ENCODE measurements at regions not wholly inside any gene's neighbourhood (a gene's known extent, or its start where the extent isn't known, plus 50 kb on each side); places are given as distances from the start of the nearest gene placed in this dataset.

DNA sequence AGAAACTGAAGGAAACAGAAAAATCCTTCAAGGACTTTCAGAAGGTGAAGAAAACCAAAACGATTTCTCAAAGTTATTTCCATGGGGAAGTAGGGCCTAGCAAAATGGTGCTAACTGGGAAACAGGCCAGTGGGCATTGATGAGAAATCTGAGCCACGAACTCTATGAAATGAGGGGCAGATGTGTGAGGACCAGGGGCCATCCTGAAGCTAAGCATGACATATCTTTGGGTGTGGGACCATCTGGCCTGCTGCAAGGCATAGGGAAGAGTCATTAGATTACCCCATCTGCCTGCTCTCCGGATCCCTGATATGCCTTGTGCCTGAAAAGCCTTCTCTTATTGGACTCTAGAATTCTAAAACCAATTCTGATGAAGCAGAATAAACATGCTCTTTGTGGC is 143.8 kb downstream of the PALM2AKAP2 start:
- WGBS, 2 experiments = 93 to 94% methylated on average over 3 of the region's 3 CpGs
- Histone ChIP-seq H3K9me3 (ENCODE audit: control insufficient read depth, low read length) (no peaks in the 10 kb centered on the region), H3K27me3 (ENCODE audit: control insufficient read depth, insufficient read depth, low read length, poor library complexity, severe bottlenecking) (no peaks in the 10 kb centered on the region), H3K27ac (ENCODE audit: insufficient read depth, low read depth, low read length, poor library complexity, severe bottlenecking) (no peak overlapping the region), H3K4me3 (ENCODE audit: insufficient read depth, low read depth, low read length) (no peak overlapping the region), H3K4me1 (ENCODE audit: control insufficient read depth, insufficient read depth, low read length) (no peaks in the 10 kb centered on the region), H3K36me3 (ENCODE audit: control insufficient read depth, insufficient read depth, low read length) (no peaks in the 10 kb centered on the region)

DNA sequence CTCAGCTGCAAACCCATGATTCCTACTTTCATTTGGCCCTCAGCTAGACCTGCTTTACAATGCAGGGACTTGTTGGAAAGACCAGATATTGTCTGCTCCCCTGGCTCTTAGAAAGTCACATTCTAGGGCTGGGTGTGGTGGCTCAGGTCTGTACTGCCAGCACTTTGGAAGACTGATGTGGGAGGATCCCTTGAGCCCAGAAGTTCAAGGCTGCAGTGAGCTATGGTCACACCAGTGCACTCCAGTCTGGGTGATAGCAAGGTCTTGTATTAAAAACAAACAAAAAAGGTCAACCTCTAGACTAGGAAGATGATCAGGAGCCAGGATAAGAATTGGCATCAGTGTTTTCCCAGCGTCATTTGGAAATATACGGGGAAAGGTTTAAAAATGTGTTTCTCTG is 145.8 kb downstream of the PALM2AKAP2 start:
- H3K27me3 ChIP-seq (ENCODE audit: control insufficient read depth, insufficient read depth, low read length, poor library complexity, severe bottlenecking) = no peaks in the 10 kb centered on the region
- 100% methylated on average over 2 of the region's 2 CpGs for WGBS, 2 experiments
- H3K36me3 ChIP-seq (ENCODE audit: control insufficient read depth, insufficient read depth, low read length) = no peaks in the 10 kb centered on the region
- H3K27ac ChIP-seq (ENCODE audit: insufficient read depth, low read depth, low read length, poor library complexity, severe bottlenecking) = no peak overlapping the region
- H3K4me1 ChIP-seq (ENCODE audit: control insufficient read depth, insufficient read depth, low read length) = no peaks in the 10 kb centered on the region
- H3K9me3 ChIP-seq (ENCODE audit: control insufficient read depth, low read length) = no peaks in the 10 kb centered on the region
- H3K4me3 ChIP-seq (ENCODE audit: insufficient read depth, low read depth, low read length) = no peak overlapping the region

DNA sequence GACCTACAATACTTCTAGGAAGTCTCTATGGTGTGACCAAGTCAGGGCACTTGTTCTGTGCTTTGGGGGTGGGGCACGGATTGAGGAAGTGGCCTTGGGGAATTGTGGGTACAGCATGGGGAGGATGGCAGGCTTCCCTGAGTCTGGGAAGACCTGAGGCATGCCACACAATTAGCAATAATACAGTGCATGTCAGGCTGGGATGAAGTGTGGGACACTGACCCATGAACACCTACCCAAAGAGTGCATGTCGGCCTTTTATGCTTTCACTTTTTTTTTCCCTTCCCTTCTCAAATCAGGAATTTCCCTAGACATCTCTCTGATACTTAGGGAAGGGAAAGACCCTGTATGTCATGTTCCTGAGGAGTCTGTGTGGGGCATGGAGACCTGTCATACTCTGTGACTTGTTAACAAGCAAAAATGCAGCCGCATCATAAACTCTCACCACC is 146.4 kb downstream of the PALM2AKAP2 start:
- Histone ChIP-seq H3K27me3 (ENCODE audit: control insufficient read depth, insufficient read depth, low read length, poor library complexity, severe bottlenecking) (no peaks in the 10 kb centered on the region), H3K4me1 (ENCODE audit: control insufficient read depth, insufficient read depth, low read length) (no peaks in the 10 kb centered on the region), H3K9me3 (ENCODE audit: control insufficient read depth, low read length) (no peaks in the 10 kb centered on the region), H3K4me3 (ENCODE audit: insufficient read depth, low read depth, low read length) (no peak overlapping the region), H3K36me3 (ENCODE audit: control insufficient read depth, insufficient read depth, low read length) (no peaks in the 10 kb centered on the region), H3K27ac (ENCODE audit: insufficient read depth, low read depth, low read length, poor library complexity, severe bottlenecking) (no peak overlapping the region)
- 95 to 100% methylated on average over 2 to 3 of the region's 3 CpGs for WGBS, 2 experiments

DNA sequence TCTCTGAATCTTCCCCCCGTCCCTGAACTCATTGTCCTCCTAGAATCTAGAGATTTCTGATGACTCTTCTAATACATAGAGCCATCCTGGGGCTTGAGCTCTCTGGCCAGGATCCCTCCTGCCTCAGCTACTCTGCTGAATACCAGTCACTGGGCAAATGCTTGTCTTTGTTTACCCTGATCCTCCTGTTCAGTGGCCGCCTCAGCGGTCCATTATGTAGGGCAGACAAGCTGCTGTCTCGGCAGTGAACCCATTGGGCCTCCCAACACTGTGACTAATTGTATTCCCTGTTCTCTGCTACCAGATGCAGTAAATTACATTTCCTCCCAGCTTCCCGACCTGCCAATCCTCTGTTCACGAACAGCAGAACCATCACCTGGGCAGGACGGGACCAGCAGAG is 151.6 kb downstream of the PALM2AKAP2 start:
- 82 to 87% methylated on average over 7 of the region's 7 CpGs for whole genome bisulfite sequencing, 2 experiments
- Histone ChIP-seq H3K27ac (ENCODE audit: insufficient read depth, low read depth, low read length, poor library complexity, severe bottlenecking) (no peak overlapping the region), H3K4me3 (ENCODE audit: insufficient read depth, low read depth, low read length) (no peak overlapping the region), H3K27me3 (ENCODE audit: control insufficient read depth, insufficient read depth, low read length, poor library complexity, severe bottlenecking) (no peaks in the 10 kb centered on the region), H3K36me3 (ENCODE audit: control insufficient read depth, insufficient read depth, low read length) (no peaks in the 10 kb centered on the region), H3K4me1 (ENCODE audit: control insufficient read depth, insufficient read depth, low read length) (no peaks in the 10 kb centered on the region), H3K9me3 (ENCODE audit: control insufficient read depth, low read length) (no peaks in the 10 kb centered on the region)

DNA sequence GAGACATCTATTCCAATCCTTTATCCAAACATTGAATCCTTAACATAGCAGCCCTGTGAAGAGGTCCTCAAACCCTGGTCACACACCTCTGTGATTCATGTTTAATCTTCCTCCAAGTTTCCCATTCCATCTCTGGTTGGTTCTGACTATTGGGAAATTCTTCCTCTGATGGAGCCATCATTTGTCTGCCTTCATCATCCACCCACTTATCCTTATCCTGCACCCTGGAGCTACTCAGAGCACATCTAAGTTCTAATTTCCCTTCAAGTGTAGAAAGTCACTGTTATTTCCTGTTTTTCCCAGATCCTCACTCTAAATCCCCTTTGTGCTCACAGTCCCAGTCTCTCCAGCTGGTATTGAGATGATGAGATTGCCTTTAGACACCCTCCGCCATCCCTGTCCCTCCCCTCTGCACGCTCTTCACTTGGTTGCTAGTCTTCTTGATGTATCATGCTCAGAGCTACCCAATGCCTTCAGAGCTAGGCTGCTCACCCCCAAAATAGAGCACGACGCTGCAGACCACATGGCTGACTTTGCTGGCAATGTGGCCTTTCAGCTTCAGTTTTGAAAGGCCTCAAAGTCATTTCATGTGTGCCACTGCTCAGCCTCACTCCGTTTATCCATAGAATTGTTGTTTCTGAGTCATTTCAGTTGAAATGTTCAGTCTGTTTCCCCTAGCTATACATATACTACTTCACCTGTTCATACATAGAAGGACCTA is 154.3 kb downstream of the PALM2AKAP2 start:
- H3K27ac ChIP-seq (ENCODE audit: insufficient read depth, low read depth, low read length, poor library complexity, severe bottlenecking) = no peak overlapping the region
- 92 to 94% methylated on average over 5 of the region's 5 CpGs for WGBS, 2 experiments
- no peaks in the 10 kb centered on the region for H3K36me3 ChIP-seq (ENCODE audit: control insufficient read depth, insufficient read depth, low read length)
- H3K9me3 ChIP-seq (ENCODE audit: control insufficient read depth, low read length) = no peaks in the 10 kb centered on the region
- H3K4me1 ChIP-seq (ENCODE audit: control insufficient read depth, insufficient read depth, low read length) = no peaks in the 10 kb centered on the region
- H3K4me3 ChIP-seq (ENCODE audit: insufficient read depth, low read depth, low read length) = no peak overlapping the region
- no peaks in the 10 kb centered on the region for H3K27me3 ChIP-seq (ENCODE audit: control insufficient read depth, insufficient read depth, low read length, poor library complexity, severe bottlenecking)

DNA sequence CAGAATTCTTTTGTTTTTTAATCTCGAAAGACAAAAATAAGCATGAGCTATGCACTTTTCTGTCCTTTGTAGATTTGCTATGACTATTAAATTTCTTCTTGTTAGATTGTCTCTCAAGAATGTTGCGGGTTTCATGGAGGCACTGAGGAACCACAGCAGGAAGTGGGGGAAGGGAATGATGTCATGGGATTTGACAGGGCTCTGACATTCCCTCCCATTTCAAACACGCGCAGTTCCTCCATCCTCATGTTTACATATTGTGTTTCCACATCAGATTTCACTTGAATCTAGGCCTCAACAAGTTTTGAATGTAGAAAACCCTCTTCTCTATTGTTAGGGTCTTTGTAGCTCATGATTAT is 154.8 kb downstream of the PALM2AKAP2 start:
- no peak overlapping the region for H3K27ac ChIP-seq (ENCODE audit: insufficient read depth, low read depth, low read length, poor library complexity, severe bottlenecking)
- H3K4me1 ChIP-seq (ENCODE audit: control insufficient read depth, insufficient read depth, low read length) = no peaks in the 10 kb centered on the region
- H3K27me3 ChIP-seq (ENCODE audit: control insufficient read depth, insufficient read depth, low read length, poor library complexity, severe bottlenecking) = no peaks in the 10 kb centered on the region
- no peaks in the 10 kb centered on the region for H3K9me3 ChIP-seq (ENCODE audit: control insufficient read depth, low read length)
- no peak overlapping the region for H3K4me3 ChIP-seq (ENCODE audit: insufficient read depth, low read depth, low read length)
- no peaks in the 10 kb centered on the region for H3K36me3 ChIP-seq (ENCODE audit: control insufficient read depth, insufficient read depth, low read length)
- 75 to 92% methylated on average over 4 of the region's 4 CpGs for WGBS, 2 experiments

DNA sequence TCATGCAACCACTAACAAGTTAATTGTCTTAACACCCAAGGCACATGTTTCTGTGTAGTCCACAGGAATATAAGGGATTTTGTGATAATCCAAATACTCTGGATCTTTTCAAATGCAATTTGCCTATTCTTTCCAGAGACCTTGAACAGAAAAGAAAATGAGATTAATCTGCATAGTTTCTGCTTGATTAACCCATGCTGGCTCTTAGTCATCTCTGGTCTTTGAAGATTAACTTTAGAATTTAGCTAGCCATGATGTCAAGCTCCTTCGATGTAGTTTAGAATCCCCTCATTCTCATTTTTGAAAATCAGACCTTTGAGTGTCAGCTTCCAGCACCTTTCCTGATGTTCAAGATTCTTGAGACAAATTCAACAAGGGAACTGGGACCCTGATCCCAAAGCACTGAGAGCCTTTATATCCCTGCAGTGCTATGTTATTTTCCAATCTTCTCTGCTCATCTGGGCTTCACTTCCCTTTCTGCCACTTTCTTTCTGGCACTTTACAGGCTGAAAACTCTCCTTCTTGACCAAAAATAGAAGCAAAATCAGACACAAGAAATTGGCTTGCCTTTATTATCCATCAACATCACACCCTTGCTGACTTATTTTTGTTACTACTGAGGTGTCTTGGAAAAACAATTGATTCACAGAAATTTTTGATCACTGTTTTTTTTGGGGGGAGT is 155.5 kb downstream of the PALM2AKAP2 start:
- WGBS, 2 experiments = 80 to 96% methylated on average over 1 of the region's 1 CpG
- H3K4me3 ChIP-seq (ENCODE audit: insufficient read depth, low read depth, low read length) = no peak overlapping the region
- H3K4me1 ChIP-seq (ENCODE audit: control insufficient read depth, insufficient read depth, low read length) = no peaks in the 10 kb centered on the region
- no peaks in the 10 kb centered on the region for H3K36me3 ChIP-seq (ENCODE audit: control insufficient read depth, insufficient read depth, low read length)
- no peaks in the 10 kb centered on the region for H3K9me3 ChIP-seq (ENCODE audit: control insufficient read depth, low read length)
- H3K27me3 ChIP-seq (ENCODE audit: control insufficient read depth, insufficient read depth, low read length, poor library complexity, severe bottlenecking) = no peaks in the 10 kb centered on the region
- no peak overlapping the region for H3K27ac ChIP-seq (ENCODE audit: insufficient read depth, low read depth, low read length, poor library complexity, severe bottlenecking)

DNA sequence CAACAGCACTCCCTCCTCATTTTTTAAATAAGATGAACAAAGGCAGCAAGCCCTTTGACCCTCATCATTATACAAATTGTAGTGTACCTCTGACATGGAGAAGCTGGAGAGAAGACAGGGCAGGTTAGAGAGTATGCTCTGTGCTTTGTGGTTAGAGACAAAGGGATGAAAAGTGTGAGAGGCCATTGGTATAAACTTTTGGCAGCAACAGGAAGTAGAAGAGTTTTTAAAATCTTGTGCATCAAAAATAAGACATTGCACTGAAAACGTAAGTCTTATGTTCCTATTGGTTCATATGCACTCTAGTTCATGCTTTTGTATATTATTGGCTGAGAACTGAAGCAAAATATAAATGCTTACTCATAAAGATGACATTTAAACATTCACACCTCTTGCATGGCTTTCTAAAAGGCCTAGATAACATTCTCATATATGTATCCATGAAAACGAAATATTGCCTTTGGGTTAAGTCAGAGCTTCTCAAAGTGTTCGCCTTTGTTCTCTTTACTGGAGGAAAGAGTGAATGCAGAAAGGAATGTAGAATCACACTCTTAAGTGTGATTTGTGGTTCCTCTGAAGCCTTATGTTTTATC is 158.0 kb downstream of the PALM2AKAP2 start:
- Histone ChIP-seq H3K27ac (ENCODE audit: insufficient read depth, low read depth, low read length, poor library complexity, severe bottlenecking) (no peak overlapping the region), H3K27me3 (ENCODE audit: control insufficient read depth, insufficient read depth, low read length, poor library complexity, severe bottlenecking) (no peaks in the 10 kb centered on the region), H3K36me3 (ENCODE audit: control insufficient read depth, insufficient read depth, low read length) (no peaks in the 10 kb centered on the region), H3K4me3 (ENCODE audit: insufficient read depth, low read depth, low read length) (no peak overlapping the region), H3K9me3 (ENCODE audit: control insufficient read depth, low read length) (no peaks in the 10 kb centered on the region), H3K4me1 (ENCODE audit: control insufficient read depth, insufficient read depth, low read length) (no peaks in the 10 kb centered on the region)
- 93 to 95% methylated on average over 2 to 3 of the region's 3 CpGs for WGBS, 2 experiments

DNA sequence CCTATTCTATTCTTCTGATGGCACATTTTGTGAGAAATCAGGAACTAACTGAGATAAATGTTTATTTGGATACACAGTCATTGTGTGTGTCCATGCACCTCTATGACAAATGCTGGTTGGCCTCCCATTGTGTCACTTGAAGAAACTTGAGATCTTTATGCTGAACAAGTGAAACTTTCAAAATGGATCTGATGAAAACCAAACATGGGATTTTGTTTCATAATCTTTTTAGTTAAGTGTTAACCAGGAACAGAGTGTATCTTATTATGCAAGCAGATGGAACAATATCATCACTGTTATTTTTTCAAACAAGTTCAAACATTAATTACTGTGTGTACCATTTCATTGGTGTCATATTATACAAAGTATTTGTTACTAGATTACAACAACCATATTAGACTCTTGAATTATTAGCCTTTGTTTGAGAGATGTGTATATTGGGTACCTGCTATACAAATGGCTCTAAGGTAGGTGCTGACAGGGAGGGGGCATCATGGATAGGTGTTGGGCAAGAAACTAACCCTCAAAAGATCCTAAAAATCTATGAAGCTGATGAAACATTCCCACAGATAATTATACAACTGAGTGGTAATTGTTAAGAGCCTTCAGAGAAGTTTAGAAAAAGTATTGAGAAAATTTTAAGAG is 159.8 kb downstream of the PALM2AKAP2 start:
- Histone ChIP-seq H3K4me3 (ENCODE audit: insufficient read depth, low read depth, low read length) (no peak overlapping the region), H3K4me1 (ENCODE audit: control insufficient read depth, insufficient read depth, low read length) (no peaks in the 10 kb centered on the region), H3K27me3 (ENCODE audit: control insufficient read depth, insufficient read depth, low read length, poor library complexity, severe bottlenecking) (no peaks in the 10 kb centered on the region), H3K9me3 (ENCODE audit: control insufficient read depth, low read length) (no peaks in the 10 kb centered on the region), H3K27ac (ENCODE audit: insufficient read depth, low read depth, low read length, poor library complexity, severe bottlenecking) (no peak overlapping the region), H3K36me3 (ENCODE audit: control insufficient read depth, insufficient read depth, low read length) (no peaks in the 10 kb centered on the region)

DNA sequence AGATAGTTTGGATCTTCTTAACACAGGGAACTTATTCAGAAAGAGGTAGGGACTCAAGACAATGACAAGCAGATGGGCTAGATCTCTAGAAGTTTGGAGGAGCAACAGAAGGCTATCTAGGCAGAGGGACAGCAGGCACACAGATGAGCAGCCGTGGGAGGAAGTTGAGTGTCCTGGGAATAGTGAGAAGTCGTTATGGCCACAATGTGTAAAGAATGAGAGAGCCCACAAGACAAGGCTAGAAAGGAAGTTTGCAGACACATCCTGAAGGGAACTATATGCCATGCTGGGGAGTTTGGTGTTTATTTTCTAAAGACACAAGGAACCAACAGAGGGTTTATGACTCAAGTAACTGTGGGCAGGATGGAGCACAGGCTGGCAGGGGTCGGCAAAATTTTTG is 160.6 kb downstream of the PALM2AKAP2 start:
- Histone ChIP-seq H3K4me1 (ENCODE audit: control insufficient read depth, insufficient read depth, low read length) (no peaks in the 10 kb centered on the region), H3K9me3 (ENCODE audit: control insufficient read depth, low read length) (no peaks in the 10 kb centered on the region), H3K27me3 (ENCODE audit: control insufficient read depth, insufficient read depth, low read length, poor library complexity, severe bottlenecking) (no peaks in the 10 kb centered on the region), H3K4me3 (ENCODE audit: insufficient read depth, low read depth, low read length) (no peak overlapping the region), H3K27ac (ENCODE audit: insufficient read depth, low read depth, low read length, poor library complexity, severe bottlenecking) (no peak overlapping the region), H3K36me3 (ENCODE audit: control insufficient read depth, insufficient read depth, low read length) (no peaks in the 10 kb centered on the region)
- 90 to 95% methylated on average over 3 of the region's 3 CpGs for WGBS, 2 experiments

Data from ectodermal cell (in vitro differentiated cells).